Omental fat pad (tissue), 3 donors: ENCODE measurements at regions not wholly inside any gene's neighbourhood (a gene's known extent, or its start where the extent isn't known, plus 50 kb on each side); places are given as distances from the start of the nearest gene placed in this dataset.

Experiments used
- ATAC-seq: fragments of 150-250 bp; one replicate; pipeline ENCODE4 v1.9.1; 2016; ENCODE audit warnings: mild to moderate bottlenecking, moderate library complexity; ENCODE audit not compliant: low FRiP score
- DNase-seq: peaks from one replicate; pipeline ENCODE4 v3.0.0-alpha.2; 2019; ENCODE audit warnings: low spot score
- CTCF ChIP-seq, 3 donors: fragments of 450-650 bp; IDR thresholded peaks; one replicate each; pipeline ENCODE4 v1.5.1; 2016 to 2017; ENCODE audit warnings: antibody characterized with exemption in 3 of 3, mild to moderate bottlenecking in 3 of 3, moderate library complexity in 2 of 3

- no peak for ATAC-seq
- no peak for TF ChIP-seq CTCF (IDR thresholded peaks at IDR 0.05)
- no peak for DNase-seq
Observed at GRCh38 chr12:97757481-97758193, 295.0 kb downstream of the RMST start.

- DNase-seq (no peak), ATAC-seq (no peak)
- no peak for TF ChIP-seq CTCF (IDR thresholded peaks at IDR 0.05)
Observed at GRCh38 chr12:97758194-97758501, 295.5 kb downstream of the RMST start.

- DNase-seq (no peak), ATAC-seq (no peak)
- TF ChIP-seq CTCF (IDR thresholded peaks at IDR 0.05) = no peak
Observed at GRCh38 chr12:97758586-97758985, 296.0 kb downstream of the RMST start.

GRCh38 chr12:97760601-97761000 is 298.0 kb downstream of the RMST start:
- no peak for ATAC-seq
- TF ChIP-seq CTCF (IDR thresholded peaks at IDR 0.05) = no peak

GRCh38 chr12:97763113-97763512 is 300.5 kb downstream of the RMST start:
- TF ChIP-seq CTCF (IDR thresholded peaks at IDR 0.05) = no peak
- ATAC-seq (no peak), DNase-seq (no peak)

More at GRCh38 chr12:97760601-97761000, 298.0 kb downstream of the RMST start:
- no peak for DNase-seq

- no peak for ATAC-seq
- DNase-seq = no peak
- no peak for TF ChIP-seq CTCF (IDR thresholded peaks at IDR 0.05)
Observed at GRCh38 chr12:97764700-97765099, 302.1 kb downstream of the RMST start.

- ATAC-seq (no peak), DNase-seq (no peak)
- no peak for TF ChIP-seq CTCF (IDR thresholded peaks at IDR 0.05)
Observed at GRCh38 chr12:97767347-97767746, 304.7 kb downstream of the RMST start.
